ENCODE measurements at regions not wholly inside any gene's neighbourhood (a gene's known extent, or its start where the extent isn't known, plus 50 kb on each side); places are given as distances from the start of the nearest gene placed in this dataset.

- DNase-seq = no peak
These were observed 169.6 kb upstream of the GMDS start for GRCh38 chr6:2414885-2415547.

- no peak for DNase-seq
These were observed 167.3 kb upstream of the GMDS start for GRCh38 chr6:2412731-2413130.

- peak; percentile 37 for DNase-seq
These were observed 165.4 kb upstream of the GMDS start for GRCh38 chr6:2410656-2411380.

GRCh38 chr6:2407525-2407924, 162.1 kb upstream of the GMDS start:
- DNase-seq = no peak

GRCh38 chr6:2404211-2404929, 159.0 kb upstream of the GMDS start:
- no peak for DNase-seq

- DNase-seq = no peak
These were observed 158.1 kb upstream of the GMDS start for GRCh38 chr6:2403546-2403945.

GRCh38 chr6:2396846-2397630, 151.6 kb upstream of the GMDS start:
- DNase-seq = no peak

GRCh38 chr6:2396042-2396657, 150.7 kb upstream of the GMDS start:
- DNase-seq = no peak

- DNase-seq = no peak
These were observed 143.3 kb upstream of the GMDS start for GRCh38 chr6:2388554-2389324.

- no peak for DNase-seq
These were observed 142.0 kb upstream of the GMDS start for GRCh38 chr6:2387445-2387844.

- DNase-seq = no peak
These were observed 140.1 kb upstream of the GMDS start for GRCh38 chr6:2385471-2385983.

GRCh38 chr6:2384528-2384927, 139.1 kb upstream of the GMDS start:
- DNase-seq = no peak

- no peak for DNase-seq
These were observed 136.7 kb upstream of the GMDS start for GRCh38 chr6:2381872-2382661.

GRCh38 chr6:2378891-2379652, 133.7 kb upstream of the GMDS start:
- DNase-seq = no peak

- no peak for DNase-seq
These were observed 132.7 kb upstream of the GMDS start for GRCh38 chr6:2378046-2378657.

GRCh38 chr6:2376429-2377355, 131.3 kb upstream of the GMDS start:
- no peak for DNase-seq

- peak; percentile 81 for DNase-seq
These were observed 130.0 kb upstream of the GMDS start for GRCh38 chr6:2375443-2375842.

GRCh38 chr6:2369606-2370005, 124.2 kb upstream of the GMDS start:
- no peak for DNase-seq

Data from MV-4-11 (cell line).